Transverse colon (tissue), 4 donors: ENCODE measurements at regions not wholly inside any gene's neighbourhood (a gene's known extent, or its start where the extent isn't known, plus 50 kb on each side); places are given as distances from the start of the nearest gene placed in this dataset.

Experiments used
- DNase-seq: peaks from one replicate; pipeline ENCODE4 v3.0.0-alpha.2; 2019
- H3K27ac ChIP-seq, 4 donors: fragments of 200-600 bp; sonication (generic); 2 replicates each; pipeline ENCODE4 v1.5.1; 2016 to 2018; ENCODE audit warnings: inconsistent platforms in 4 of 4
- H3K27me3 ChIP-seq: fragments of 200-600 bp; sonication (generic); 2 replicates; pipeline ENCODE4 v1.5.1; 2017; ENCODE audit warnings: inconsistent platforms
- H3K36me3 ChIP-seq, 4 donors: fragments of 200-600 bp; sonication (generic); 2 replicates each; pipeline ENCODE4 v1.5.1; 2017 to 2019; ENCODE audit warnings: inconsistent platforms in 4 of 4
- H3K4me1 ChIP-seq, 4 donors: fragments of 200-600 bp; sonication (generic); 2 replicates each; pipeline ENCODE4 v1.5.1; 2017 to 2020; ENCODE audit warnings: inconsistent platforms in 4 of 4
- H3K4me3 ChIP-seq, 4 donors: fragments of 200-600 bp; sonication (generic); 1 replicate in 1 of 4; 2 replicates in 3 of 4; pipeline versions ENCODE4 v1.5.1 to v1.6.1; 2017 to 2019; ENCODE audit warnings: inconsistent platforms in 4 of 4
- H3K9me3 ChIP-seq, 2 donors: fragments of 200-600 bp; sonication (generic); 2 replicates each; pipeline ENCODE4 v1.5.1; 2017 to 2019; ENCODE audit warnings: inconsistent platforms in 2 of 2
- EP300 ChIP-seq: sonication (generic); formaldehyde crosslinking; IDR thresholded peaks from one replicate; pipeline ENCODE4 v1.6.1; 2017; ENCODE audit warnings: antibody characterized with exemption, low read depth
- POLR2A ChIP-seq: fragments of 450-650 bp; IDR thresholded peaks from one replicate; pipeline ENCODE4 v1.6.1; 2016; ENCODE audit warnings: antibody characterized with exemption, mild to moderate bottlenecking, moderate library complexity
- POLR2AphosphoS5 ChIP-seq, 3 donors: sonication (generic); formaldehyde crosslinking; IDR thresholded peaks; one replicate each; pipeline ENCODE4 v1.6.1; 2016; ENCODE audit warnings: antibody characterized with exemption in 3 of 3
- WGBS, 2 donors: methylation state at CpG; one replicate each; pipeline ENCODE4 v1.1.5; 2018; ENCODE audit warnings: low coverage in 1 of 2; 5-methylcytosine and 5-hydroxymethylcytosine counted together
- in situ Hi-C, 4 donors: fragments of 200-750 bp; cut with MboI; loops; one replicate each; pipeline versions ENCODE4 v1.15.0 to v1.15.1; 2017; ENCODE audit warnings: low sequenced_read_pairs in 3 of 4, low pct_ligation_motif_present in 1 of 4, low pct_unique_long_range_greater_than_20kb in 1 of 4
- intact Hi-C: fragments of 100-400 bp; cut with DNase I; formaldehyde crosslinking; loops from one replicate; pipeline ENCODE4 v1.15.1; 2023; ENCODE audit warnings: low total_unique reads
- TF ChIP-seq, protein P1 (sequence below), 5 experiments: fragments of 200-600 bp in 3 of 5; fragments of 450-650 bp in 2 of 5; sonication (generic) in 3 of 5; IDR thresholded peaks; 1 replicate in 2 of 5; 2 replicates in 3 of 5; pipeline ENCODE4 v1.5.1; 2016 to 2017; ENCODE audit warnings: antibody characterized with exemption in 5 of 5, inconsistent platforms in 3 of 5, mild to moderate bottlenecking in 2 of 5, moderate library complexity in 1 of 5

DNA sequence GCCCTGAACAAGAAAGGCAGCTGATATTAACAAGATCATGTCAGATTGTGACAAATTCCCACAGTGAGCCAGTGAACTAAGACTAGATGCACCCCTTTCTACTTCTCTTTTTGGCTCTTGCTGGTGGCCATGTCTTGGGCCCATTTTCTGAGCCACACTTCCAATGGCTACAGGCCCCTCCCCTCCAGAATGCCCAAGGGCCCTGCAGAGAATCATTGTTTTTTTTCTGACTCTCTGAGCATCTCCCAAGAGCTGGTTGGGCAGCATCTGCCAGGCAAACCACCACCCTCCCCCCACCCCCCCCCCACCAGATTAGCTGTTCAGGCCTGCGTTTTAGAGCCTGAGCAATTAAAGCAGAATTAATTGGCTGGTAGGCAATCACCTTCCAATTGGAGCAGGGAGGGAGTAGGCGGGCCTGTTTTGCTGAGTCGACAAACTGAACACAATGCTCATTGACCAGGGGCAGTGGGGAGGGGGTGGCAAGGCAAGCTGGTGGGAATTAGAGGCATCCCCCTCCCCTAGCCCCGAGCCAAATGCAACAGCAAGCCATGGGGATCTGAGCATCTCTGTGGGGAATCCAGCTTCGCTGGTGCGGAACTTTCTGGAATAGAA is 541.4 kb downstream of the MN1 start:
- no peaks in the 10 kb centered on the region for H3K4me1 ChIP-seq
- peaks cover 6% of the 10 kb centered on the region for H3K27me3 ChIP-seq
- H3K36me3 ChIP-seq: no peaks in the 10 kb centered on the region
- H3K27ac ChIP-seq: no peak overlapping the region
- in situ Hi-C loops: loop anchor here in 1 of 4 donors (10.0 kb wide), 1 partner anchor 65 kb away; no protein-coding TSS in a partner anchor
- H3K4me3 ChIP-seq: no peak overlapping the region
- peaks cover 0 to 5% of the 10 kb centered on the region in 2 donors for H3K9me3 ChIP-seq
- 74% methylated on average over 6 of the region's 6 CpGs; no CpG with 5 or more reads in 1 of the 2 donors for WGBS, 2 donors
- intact Hi-C loops: no loop called here
- TF ChIP-seq, protein P1, sequence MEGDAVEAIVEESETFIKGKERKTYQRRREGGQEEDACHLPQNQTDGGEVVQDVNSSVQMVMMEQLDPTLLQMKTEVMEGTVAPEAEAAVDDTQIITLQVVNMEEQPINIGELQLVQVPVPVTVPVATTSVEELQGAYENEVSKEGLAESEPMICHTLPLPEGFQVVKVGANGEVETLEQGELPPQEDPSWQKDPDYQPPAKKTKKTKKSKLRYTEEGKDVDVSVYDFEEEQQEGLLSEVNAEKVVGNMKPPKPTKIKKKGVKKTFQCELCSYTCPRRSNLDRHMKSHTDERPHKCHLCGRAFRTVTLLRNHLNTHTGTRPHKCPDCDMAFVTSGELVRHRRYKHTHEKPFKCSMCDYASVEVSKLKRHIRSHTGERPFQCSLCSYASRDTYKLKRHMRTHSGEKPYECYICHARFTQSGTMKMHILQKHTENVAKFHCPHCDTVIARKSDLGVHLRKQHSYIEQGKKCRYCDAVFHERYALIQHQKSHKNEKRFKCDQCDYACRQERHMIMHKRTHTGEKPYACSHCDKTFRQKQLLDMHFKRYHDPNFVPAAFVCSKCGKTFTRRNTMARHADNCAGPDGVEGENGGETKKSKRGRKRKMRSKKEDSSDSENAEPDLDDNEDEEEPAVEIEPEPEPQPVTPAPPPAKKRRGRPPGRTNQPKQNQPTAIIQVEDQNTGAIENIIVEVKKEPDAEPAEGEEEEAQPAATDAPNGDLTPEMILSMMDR (IDR thresholded peaks at IDR 0.05): no peak
- TF ChIP-seq POLR2A: no peak
- TF ChIP-seq POLR2AphosphoS5 (IDR thresholded peaks at IDR 0.05): no peak
- no peak for TF ChIP-seq EP300
- no peak for DNase-seq

DNA sequence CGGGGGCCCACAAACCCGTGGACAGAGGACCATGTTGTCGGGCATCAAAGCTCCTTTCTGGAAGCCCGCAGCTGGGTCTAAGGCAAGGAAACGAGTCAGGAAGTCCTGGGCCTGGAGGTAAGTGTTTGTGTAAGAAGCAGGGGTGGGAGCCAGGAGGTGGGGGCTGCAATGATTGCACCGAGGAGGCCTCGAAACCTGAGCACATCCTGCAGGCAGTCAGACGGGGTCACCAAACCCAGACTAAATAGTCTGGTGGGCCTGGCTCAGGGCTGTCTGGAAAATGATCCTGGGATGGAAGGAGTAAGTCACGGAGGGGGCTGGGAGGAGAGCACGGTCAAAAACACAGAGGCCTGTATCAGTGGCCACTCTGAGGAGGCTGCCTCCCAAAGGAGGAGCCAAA is 539.2 kb downstream of the MN1 start:
- no peak overlapping the region for H3K4me3 ChIP-seq
- peaks cover 6% of the 10 kb centered on the region for H3K27me3 ChIP-seq
- H3K36me3 ChIP-seq: no peaks in the 10 kb centered on the region
- intact Hi-C loops (no loop called here), in situ Hi-C loops (loop anchor here in 1 of 4 donors (10.0 kb wide), 1 partner anchor 62 kb away; no protein-coding TSS in a partner anchor)
- 69 to 75% methylated on average over 3 to 10 of the region's 10 CpGs for WGBS, 2 donors
- DNase-seq: no peak
- H3K4me1 ChIP-seq: no peaks in the 10 kb centered on the region
- TF ChIP-seq POLR2AphosphoS5 (IDR thresholded peaks at IDR 0.05) (no peak), POLR2A (no peak), EP300 (no peak)
- TF ChIP-seq, protein P1 (IDR thresholded peaks at IDR 0.05): no peak
- H3K27ac ChIP-seq: no peak overlapping the region
- no peaks in the 10 kb centered on the region for H3K9me3 ChIP-seq

DNA sequence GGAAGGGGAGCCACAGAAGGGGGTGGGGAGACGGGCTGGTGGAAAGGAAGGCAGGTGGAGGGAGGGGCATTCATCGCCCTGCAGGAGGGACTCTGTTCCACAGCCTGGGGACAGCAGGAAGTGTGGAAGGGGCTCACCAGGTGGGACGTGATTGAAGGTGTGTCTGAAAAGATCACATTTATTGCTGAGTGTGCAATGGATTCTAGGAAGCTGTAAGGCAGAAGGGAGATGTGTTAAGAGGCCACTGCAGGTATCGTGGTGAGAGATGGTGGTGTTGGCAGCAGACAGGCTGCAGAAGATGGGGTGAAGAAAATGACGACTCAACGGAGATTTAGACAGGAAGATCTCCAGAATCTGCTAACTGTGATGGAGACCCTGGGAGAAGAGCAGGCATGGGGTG is 537.4 kb downstream of the MN1 start:
- DNase-seq: no peak
- TF ChIP-seq EP300 (no peak), POLR2AphosphoS5 (IDR thresholded peaks at IDR 0.05) (no peak), POLR2A (no peak)
- TF ChIP-seq, protein P1 (IDR thresholded peaks at IDR 0.05): no peak
- intact Hi-C loops: no loop called here
- Histone ChIP-seq H3K27me3 (peaks cover 6% of the 10 kb centered on the region), H3K4me3 (no peak overlapping the region), H3K4me1 (no peaks in the 10 kb centered on the region), H3K36me3 (no peaks in the 10 kb centered on the region), H3K27ac (no peak overlapping the region), H3K9me3 (no peaks in the 10 kb centered on the region)
- WGBS, 2 donors: 55 to 58% methylated on average over 6 of the region's 6 CpGs
- in situ Hi-C loops: loop anchor here in 1 of 4 donors (10.0 kb wide), 1 partner anchor 61 kb away; no protein-coding TSS in a partner anchor

DNA sequence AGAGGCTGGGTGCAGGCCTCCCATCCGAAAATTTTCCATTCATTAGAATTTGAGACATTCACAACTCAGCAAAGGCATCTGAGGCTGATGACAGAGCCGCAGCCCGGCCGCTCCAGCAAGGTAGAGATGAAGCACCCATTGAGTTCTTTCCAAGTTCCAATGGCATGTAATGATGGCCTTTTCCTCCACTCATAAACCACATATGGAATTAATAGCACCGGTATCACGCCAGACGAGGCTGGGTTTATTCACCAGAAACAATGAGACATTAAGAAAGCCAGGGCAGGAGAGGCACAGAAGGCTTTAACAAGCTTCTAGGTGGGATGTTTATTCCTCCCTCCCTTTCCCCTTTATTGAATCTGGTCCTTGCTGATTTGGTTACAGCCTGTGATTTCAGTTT is 534.4 kb downstream of the MN1 start:
- H3K27ac ChIP-seq: no peak overlapping the region
- no peak for DNase-seq
- in situ Hi-C loops: loop anchor here in 1 of 4 donors (10.0 kb wide), 1 partner anchor 58 kb away; no protein-coding TSS in a partner anchor
- no peak for TF ChIP-seq POLR2A
- no peak for TF ChIP-seq EP300
- no peak for TF ChIP-seq POLR2AphosphoS5 (IDR thresholded peaks at IDR 0.05)
- TF ChIP-seq, protein P1 (IDR thresholded peaks at IDR 0.05): no peak
- peaks cover 7% of the 10 kb centered on the region for H3K27me3 ChIP-seq
- intact Hi-C loops: no loop called here
- WGBS, 2 donors: 81 to 89% methylated on average over 6 to 7 of the region's 7 CpGs
- H3K4me3 ChIP-seq: no peak overlapping the region
- H3K4me1 ChIP-seq: no peaks in the 10 kb centered on the region
- no peaks in the 10 kb centered on the region for H3K9me3 ChIP-seq
- H3K36me3 ChIP-seq: no peaks in the 10 kb centered on the region
